GM23338 (cell line): ENCODE measurements at regions not wholly inside any gene's neighbourhood (a gene's known extent, or its start where the extent isn't known, plus 50 kb on each side); places are given as distances from the start of the nearest gene placed in this dataset.

ENCODE experiments used
- ATAC-seq: fragments of 200-7000 bp; cut with Tn5 transposase; 3 replicates; pipeline ENCODE4 v1.9.1; 2020
- DNase-seq: peaks from one replicate; pipeline ENCODE4 v3.0.0-alpha.2; 2015; ENCODE audit warnings: low spot score
- H2AFZ ChIP-seq: fragments of 200-600 bp; sonication (generic); 2 replicates; pipeline ENCODE4 v1.8.0; 2016; ENCODE audit warnings: antibody characterized with exemption, mild to moderate bottlenecking, moderate library complexity
- H3F3A ChIP-seq: fragments of 200-600 bp; sonication (generic); replicated peaks from 2 replicates; pipeline ENCODE4 v1.8.0; 2017; ENCODE audit warnings: antibody characterized with exemption, mixed run types, low read depth
- H3K27ac ChIP-seq: fragments of 200-600 bp; sonication (generic); 2 replicates; pipeline ENCODE4 v1.6.1; 2016; ENCODE audit warnings: low read depth
- H3K27me3 ChIP-seq: fragments of 200-600 bp; sonication (generic); 2 replicates; pipeline ENCODE4 v1.8.0; 2016; ENCODE audit warnings: mild to moderate bottlenecking, mixed run types, moderate library complexity; ENCODE audit not compliant: insufficient read depth
- H3K36me3 ChIP-seq: fragments of 200-600 bp; sonication (generic); 2 replicates; pipeline ENCODE4 v1.8.0; 2016; ENCODE audit warnings: mild to moderate bottlenecking; ENCODE audit not compliant: insufficient read depth
- H3K4me1 ChIP-seq: fragments of 200-600 bp; sonication (generic); 2 replicates; pipeline ENCODE4 v1.8.0; 2016; ENCODE audit warnings: mild to moderate bottlenecking, moderate library complexity; ENCODE audit not compliant: insufficient read depth
- H3K4me2 ChIP-seq: fragments of 200-600 bp; sonication (generic); 2 replicates; pipeline ENCODE4 v1.7.1; 2017; ENCODE audit warnings: mixed run types
- H3K4me3 ChIP-seq: fragments of 200-600 bp; sonication (generic); 2 replicates; pipeline ENCODE4 v1.6.1; 2016; ENCODE audit warnings: mixed run types
- H3K79me2 ChIP-seq: fragments of 200-600 bp; sonication (generic); replicated peaks from 2 replicates; pipeline ENCODE4 v1.8.0; 2017; ENCODE audit warnings: mild to moderate bottlenecking; ENCODE audit not compliant: insufficient read depth
- H3K9me2 ChIP-seq: fragments of 200-600 bp; sonication (generic); 2 replicates; pipeline ENCODE4 v1.8.0; 2017; ENCODE audit not compliant: insufficient read depth
- H4K20me1 ChIP-seq: fragments of 200-600 bp; sonication (generic); replicated peaks from 2 replicates; pipeline ENCODE4 v1.8.0; 2017; ENCODE audit warnings: mild to moderate bottlenecking; ENCODE audit not compliant: insufficient read depth
- H3K27ac Mint-ChIP-seq: 2 replicates; pipeline ENCODE4 v1.8.0; 2020; ENCODE audit warnings: inconsistent platforms, mild to moderate bottlenecking, moderate library complexity, mixed read lengths
- H3K27me3 Mint-ChIP-seq: 3 replicates; pipeline ENCODE4 v1.8.0; 2022; ENCODE audit warnings: low read depth, mild to moderate bottlenecking, moderate library complexity, mixed read lengths, inconsistent platforms; ENCODE audit not compliant: insufficient read depth, poor library complexity
- H3K36me3 Mint-ChIP-seq: 3 replicates; pipeline ENCODE4 v1.8.0; 2021; ENCODE audit warnings: low read depth, mild to moderate bottlenecking, inconsistent platforms, moderate library complexity, mixed read lengths
- H3K4me1 Mint-ChIP-seq: 3 replicates; pipeline ENCODE4 v1.8.0; 2020; ENCODE audit warnings: mild to moderate bottlenecking, inconsistent platforms, mixed read lengths
- H3K4me3 Mint-ChIP-seq: 3 replicates; pipeline ENCODE4 v1.8.0; 2021; ENCODE audit warnings: moderate library complexity, mild to moderate bottlenecking, inconsistent platforms, mixed read lengths
- H3K9me3 Mint-ChIP-seq: 3 replicates; pipeline ENCODE4 v1.8.0; 2020; ENCODE audit warnings: moderate library complexity, mild to moderate bottlenecking, inconsistent platforms, mixed read lengths
- CREB1 ChIP-seq: fragments of 250-450 bp; sonication (Bioruptor Pico); IDR thresholded peaks from 2 replicates; pipeline ENCODE4 v1.5.0; 2020; ENCODE audit warnings: low read depth, mild to moderate bottlenecking, moderate library complexity
- CTCF ChIP-seq, 2 experiments: fragments of 200-600 bp in 1 of 2; sonication (generic) in 1 of 2; conservative IDR thresholded peaks; 2 replicates each; pipeline versions ENCODE4 v1.5.1 to v1.6.1; 2016 to 2017; ENCODE audit warnings: antibody characterized with exemption in 2 of 2, low read depth in 2 of 2, mild to moderate bottlenecking in 2 of 2, moderate library complexity in 1 of 2
- ETS1 ChIP-seq: IDR thresholded peaks from 2 replicates; pipeline ENCODE4 v1.6.1; 2016; ENCODE audit warnings: antibody characterized with exemption
- EZH2 ChIP-seq: fragments of 200-600 bp; sonication (generic); IDR thresholded peaks from one replicate; pipeline ENCODE4 v1.8.0; 2017; ENCODE audit warnings: antibody characterized with exemption, mild to moderate bottlenecking, low read depth; ENCODE audit not compliant: unreplicated experiment
- EZH2phosphoT487 ChIP-seq: fragments of 200-600 bp; sonication (generic); IDR thresholded peaks from one replicate; pipeline ENCODE4 v1.8.1; 2018; ENCODE audit warnings: antibody characterized with exemption; ENCODE audit not compliant: unreplicated experiment
- JUNB ChIP-seq: IDR thresholded peaks from one replicate; pipeline ENCODE4 v1.6.1; 2016; ENCODE audit warnings: antibody characterized with exemption; ENCODE audit not compliant: unreplicated experiment
- NANOG ChIP-seq: IDR thresholded peaks from 2 replicates; pipeline ENCODE4 v1.6.1; 2016; ENCODE audit warnings: antibody characterized with exemption, borderline replicate concordance
- POLR2AphosphoS5 ChIP-seq: IDR thresholded peaks from 2 replicates; pipeline ENCODE4 v1.6.1; 2016; ENCODE audit warnings: antibody characterized with exemption, low read depth
- REST ChIP-seq: IDR thresholded peaks from one replicate; pipeline ENCODE4 v1.6.1; 2018; ENCODE audit warnings: antibody characterized with exemption; ENCODE audit not compliant: unreplicated experiment
- STAT1 ChIP-seq: IDR thresholded peaks from one replicate; pipeline ENCODE4 v1.6.1; 2016; ENCODE audit warnings: antibody characterized with exemption; ENCODE audit not compliant: unreplicated experiment
- ZNF114 ChIP-seq: fragments of 250-450 bp; sonication (Bioruptor Pico); IDR thresholded peaks from 2 replicates; pipeline ENCODE4 v1.5.0; 2020; ENCODE audit warnings: mild to moderate bottlenecking, moderate library complexity
- ZNF331 ChIP-seq: fragments of 250-450 bp; sonication (Bioruptor Pico); IDR thresholded peaks from 2 replicates; pipeline ENCODE4 v1.5.0; 2020; ENCODE audit warnings: low read depth, mild to moderate bottlenecking, moderate library complexity
- ZNF462 ChIP-seq: fragments of 250-450 bp; sonication (Bioruptor Pico); IDR thresholded peaks from 2 replicates; pipeline ENCODE4 v1.5.0; 2020; ENCODE audit warnings: mild to moderate bottlenecking, moderate library complexity

- no peak overlapping the region for H2AFZ ChIP-seq
- no peaks in the 10 kb centered on the region for H4K20me1 ChIP-seq
- H3K9me2 ChIP-seq, result no peaks in the 10 kb centered on the region
- H3K4me1 ChIP-seq, result no peaks in the 10 kb centered on the region
- H3K27ac ChIP-seq, result no peak overlapping the region
- H3K36me3 ChIP-seq, result no peaks in the 10 kb centered on the region
- no peak for TF ChIP-seq JUNB
- no peak for TF ChIP-seq EZH2phosphoT487
- TF ChIP-seq ZNF331 (CRISPR knock-in tag), result no peak
- TF ChIP-seq CTCF (conservative IDR thresholded peaks at IDR 0.05; ENCODE audit: low read depth in 2 of 2), result no peak
- no peak for TF ChIP-seq REST
- TF ChIP-seq ZNF462, result no peak
- no peak for TF ChIP-seq ETS1
- no peak for TF ChIP-seq STAT1
- no peak for TF ChIP-seq EZH2
- no peak for TF ChIP-seq CREB1 (CRISPR knock-in tag)
- TF ChIP-seq POLR2AphosphoS5, result no peak
- TF ChIP-seq ZNF114 (CRISPR knock-in tag), result no peak
- TF ChIP-seq NANOG, result no peak
- ATAC-seq (no peak), DNase-seq (no peak)
- no peak overlapping the region for H3K4me3 ChIP-seq
- Mint-ChIP-seq H3K4me3 (no peak overlapping the region), H3K27me3 (no peaks in the 10 kb centered on the region), H3K4me1 (no peaks in the 10 kb centered on the region), H3K36me3 (no peaks in the 10 kb centered on the region), H3K9me3 (no peaks in the 10 kb centered on the region), H3K27ac (no peak overlapping the region)
- no peaks in the 10 kb centered on the region for H3K79me2 ChIP-seq
- no peaks in the 10 kb centered on the region for H3K27me3 ChIP-seq
- no peak overlapping the region for H3K4me2 ChIP-seq
- no peaks in the 10 kb centered on the region for H3F3A ChIP-seq
Measured at GRCh38 chr7:54342458-54342857, 199.7 kb upstream of the VSTM2A start.
